Activated effector memory CD4-positive, alpha-beta T cell treated with anti-CD3 and anti-CD28 coated beads, Interleukin-2, amount 50 U/mL, for 16 hours (primary cell): ENCODE measurements at regions not wholly inside any gene's neighbourhood (a gene's known extent, or its start where the extent isn't known, plus 50 kb on each side); places are given as distances from the start of the nearest gene placed in this dataset.
"Not testable (repeated sequence)": the region's sequence is repeated elsewhere in the genome, so short reads cannot be mapped to it uniquely, and the experiment has no call there.

ENCODE experiments used
- DNase-seq: peaks from one replicate; pipeline ENCODE4 v3.0.0-alpha.2; 2020

DNA sequence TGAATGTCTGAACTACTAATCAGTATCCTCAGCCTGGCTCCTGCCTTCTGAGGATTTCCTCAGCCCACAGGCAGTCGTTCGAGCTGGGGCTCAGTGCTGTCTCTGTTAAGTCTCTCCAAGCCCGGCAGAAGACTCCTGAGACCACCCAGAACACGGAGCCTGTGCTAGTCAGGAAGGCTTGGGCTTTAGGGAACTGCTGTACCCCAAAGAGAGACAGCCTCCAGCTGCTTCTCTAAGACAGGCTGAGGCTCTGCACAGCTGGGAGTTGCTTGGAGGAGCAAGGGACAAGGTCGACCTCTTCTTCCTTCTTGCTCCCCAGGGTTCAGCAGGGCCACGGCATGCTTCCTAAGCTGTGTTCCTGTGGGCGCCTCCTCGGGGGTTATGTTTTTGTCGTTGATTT, 283.4 kb upstream of the MYT1L start:
- no peak for DNase-seq

DNA sequence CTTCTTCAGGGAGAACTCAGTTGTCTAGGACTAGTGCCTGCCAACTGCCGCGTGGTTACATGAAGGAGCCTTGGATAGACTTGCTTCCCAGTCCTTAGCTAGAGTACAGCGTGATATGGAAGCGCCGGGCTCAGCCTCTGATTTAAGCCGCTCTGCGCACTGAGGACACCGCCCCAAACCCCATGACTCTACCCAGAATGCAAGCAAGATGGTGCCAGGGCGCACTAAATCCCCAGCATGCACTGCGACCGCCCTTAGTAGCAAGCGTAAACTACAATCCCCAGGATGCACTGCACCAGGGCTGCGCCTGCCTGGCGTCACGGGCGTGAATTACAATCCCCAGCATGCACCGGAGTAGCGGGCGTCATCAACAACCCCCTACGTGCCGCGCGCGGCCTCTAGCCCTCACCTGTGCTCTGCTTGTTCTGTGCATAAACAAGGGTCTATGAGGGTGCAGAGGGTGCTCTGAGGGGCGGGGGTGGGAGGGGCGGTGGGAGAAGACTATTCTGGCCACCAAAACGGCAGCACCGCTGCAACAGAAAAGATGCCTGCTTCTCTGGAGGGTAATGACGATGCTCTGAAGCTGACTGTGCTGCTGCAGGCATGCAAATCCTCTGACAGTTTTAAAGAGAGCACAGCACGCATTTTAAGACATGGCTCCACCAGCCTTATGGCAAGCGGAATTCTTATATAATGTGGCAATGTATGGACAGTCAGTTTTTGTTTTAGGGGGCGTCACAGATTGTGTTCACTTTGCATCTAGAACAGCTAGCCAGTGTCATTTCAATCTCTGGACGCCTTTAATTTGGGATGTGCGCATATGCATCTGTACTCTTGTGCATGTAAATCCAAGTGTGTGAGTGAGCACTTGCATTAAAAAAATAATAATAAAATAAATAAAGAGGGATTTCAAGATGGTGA, 282.5 kb upstream of the MYT1L start:
- peak; percentile 92 for DNase-seq

- DNase-seq = no peak
These were observed 279.7 kb upstream of the MYT1L start for GRCh38 chr2:2610751-2611150.

DNA sequence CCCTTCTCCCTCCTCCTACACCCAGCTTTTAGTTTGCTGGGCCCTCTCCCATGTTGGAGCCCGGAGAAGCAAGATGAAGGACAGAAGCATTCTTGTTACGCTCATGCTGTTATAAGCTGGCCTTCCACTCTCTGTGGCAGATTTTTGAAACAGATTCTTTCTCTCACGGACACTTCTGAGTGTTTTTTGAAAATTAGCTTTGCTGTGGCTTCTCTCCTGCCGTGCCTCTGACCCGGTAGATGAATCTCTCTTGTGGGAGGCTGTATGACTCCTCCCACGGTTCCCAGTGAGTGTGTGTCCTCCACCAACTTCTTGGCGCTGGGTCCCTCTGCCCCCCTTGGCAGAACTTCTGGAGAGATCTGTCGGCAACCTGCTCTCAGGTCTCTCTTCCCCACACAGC, 269.3 kb upstream of the MYT1L start:
- no peak for DNase-seq

DNA sequence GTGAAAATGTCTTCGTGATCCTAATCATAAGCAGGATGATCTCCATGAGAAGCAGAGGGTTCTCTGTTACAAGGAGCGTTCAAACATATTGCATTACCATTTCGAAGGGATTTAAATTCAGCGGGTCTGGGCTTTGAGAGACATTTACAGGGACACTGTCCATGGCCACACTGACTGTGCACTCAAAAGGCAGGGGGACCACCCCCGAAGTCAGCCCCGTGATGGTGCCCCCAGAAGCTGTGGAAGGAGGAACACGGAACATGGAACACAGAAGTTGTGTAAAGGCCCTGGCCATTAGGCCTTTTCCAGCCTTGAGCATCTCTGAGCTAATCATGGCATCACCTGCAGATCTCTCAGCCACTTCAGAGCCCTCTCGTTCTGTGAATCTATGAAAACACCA, 268.4 kb upstream of the MYT1L start:
- no peak for DNase-seq

DNA sequence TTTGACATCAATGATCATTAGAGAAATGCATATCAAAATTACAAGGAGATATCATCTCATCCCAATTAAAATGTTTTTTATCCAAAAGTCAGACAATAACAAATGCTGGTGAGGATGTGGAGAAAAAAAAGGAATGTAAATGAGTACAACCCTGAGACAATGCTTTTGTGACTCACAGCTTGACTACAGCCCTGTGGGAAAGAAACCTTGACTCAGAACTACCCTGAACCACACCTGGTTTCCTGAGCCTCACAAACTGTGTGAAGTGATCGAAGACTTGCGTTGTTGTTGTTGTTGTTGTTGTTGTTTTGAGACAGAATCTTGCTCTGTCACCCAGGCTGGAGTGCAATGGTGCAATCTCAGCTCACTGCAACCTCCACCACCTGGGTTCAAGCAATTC, 266.6 kb upstream of the MYT1L start:
- no peak for DNase-seq

GRCh38 chr2:2591542-2591940, 260.5 kb upstream of the MYT1L start:
- DNase-seq = no peak

- no peak for DNase-seq
These were observed 259.9 kb upstream of the MYT1L start for GRCh38 chr2:2590841-2591541.

- no peak for DNase-seq
These were observed 259.1 kb upstream of the MYT1L start for GRCh38 chr2:2590141-2590540.

DNA sequence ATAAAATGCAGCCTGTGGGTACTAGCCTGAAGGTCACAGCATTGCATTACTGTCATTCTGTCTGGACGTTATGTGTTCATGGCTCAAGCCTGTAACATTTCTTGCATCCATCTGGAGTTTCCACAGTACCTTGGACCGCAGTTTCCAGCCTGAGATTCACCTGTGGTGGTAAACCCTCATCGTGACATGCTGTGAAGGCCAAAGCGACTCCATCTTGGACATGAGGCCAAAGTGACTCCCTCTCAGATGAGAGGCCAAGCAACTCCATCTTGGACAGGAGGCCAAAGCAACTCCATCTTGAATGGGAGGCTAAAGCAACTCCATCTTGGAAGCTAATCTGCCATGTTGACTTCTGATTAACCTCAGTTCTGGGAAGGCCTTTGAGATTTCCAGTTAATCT, 257.7 kb upstream of the MYT1L start:
- DNase-seq = no peak

GRCh38 chr2:2587354-2587753, 256.3 kb upstream of the MYT1L start:
- DNase-seq = no peak

- no peak for DNase-seq
These were observed 255.9 kb upstream of the MYT1L start for GRCh38 chr2:2586931-2587330.

GRCh38 chr2:2586068-2586776, 255.1 kb upstream of the MYT1L start:
- no peak for DNase-seq

GRCh38 chr2:2582998-2583545, 252.0 kb upstream of the MYT1L start:
- no peak for DNase-seq

GRCh38 chr2:2581331-2582159, 250.5 kb upstream of the MYT1L start:
- DNase-seq = no peak

- DNase-seq = not testable (repeated sequence)
These were observed 249.8 kb upstream of the MYT1L start for GRCh38 chr2:2580841-2581240.

DNA sequence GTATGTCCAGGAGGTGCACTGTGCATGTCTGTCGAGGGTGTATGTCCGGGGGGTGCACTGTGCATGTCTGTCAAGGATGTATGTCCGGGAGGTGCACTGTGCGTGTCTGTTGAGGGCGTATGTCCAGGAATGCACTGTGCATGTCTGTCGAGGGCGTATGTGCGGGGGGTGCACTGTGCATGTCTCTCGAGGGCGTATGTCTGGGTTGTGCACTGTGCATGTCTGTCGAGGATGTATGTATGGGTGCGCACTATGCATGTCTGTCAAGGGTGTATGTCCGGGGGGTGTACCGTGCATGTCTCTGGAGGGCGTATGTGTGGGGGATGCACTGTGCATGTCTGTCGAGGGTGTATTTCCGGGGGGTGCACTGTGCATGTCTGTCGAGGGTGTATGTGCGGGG, 249.3 kb upstream of the MYT1L start:
- no peak for DNase-seq

- no peak for DNase-seq
These were observed 248.7 kb upstream of the MYT1L start for GRCh38 chr2:2579814-2580213.

DNA sequence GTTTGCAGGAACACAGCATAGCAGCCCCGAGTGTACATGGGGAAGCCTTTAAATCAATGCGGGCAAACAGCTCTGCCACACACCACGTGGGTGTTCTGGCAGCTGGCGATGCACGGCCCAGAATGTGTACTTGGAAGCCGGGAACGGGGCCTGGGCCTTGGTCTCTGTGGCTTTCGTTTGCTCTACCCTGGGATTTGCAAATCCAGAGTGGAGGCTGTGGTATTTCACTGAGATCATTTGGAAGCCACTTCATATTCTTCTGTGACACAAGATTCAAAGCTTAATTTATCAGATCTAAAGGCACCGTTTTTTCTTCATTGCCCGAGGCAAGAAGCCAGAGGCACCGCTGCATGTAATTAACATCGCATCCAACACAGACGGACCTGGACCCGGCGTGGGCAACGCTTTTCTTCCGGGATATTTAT, 246.3 kb upstream of the MYT1L start:
- no peak for DNase-seq

GRCh38 chr2:2575870-2576386, 244.9 kb upstream of the MYT1L start:
- DNase-seq = no peak

- no peak for DNase-seq
These were observed 244.1 kb upstream of the MYT1L start for GRCh38 chr2:2575181-2575577.
